SK-N-MC (cell line): ENCODE measurements at regions not wholly inside any gene's neighbourhood (a gene's known extent, or its start where the extent isn't known, plus 50 kb on each side); places are given as distances from the start of the nearest gene placed in this dataset.

Experiments used
- DNase-seq: peaks from one replicate; pipeline ENCODE4 v3.0.0-alpha.2; 2011; ENCODE audit warnings: low read depth, low spot score
- H3K27ac ChIP-seq: fragments of 200-600 bp; sonication (generic); 2 replicates; pipeline ENCODE4 v1.5.1; 2016; ENCODE audit warnings: mixed run types
- H3K36me3 ChIP-seq: fragments of 200-600 bp; sonication (generic); 2 replicates; pipeline ENCODE4 v1.6.1; 2017; ENCODE audit warnings: antibody characterized with exemption, low read length, mixed read lengths; ENCODE audit not compliant: insufficient read depth
- H3K4me3 ChIP-seq: fragments of 200-600 bp; sonication (generic); 2 replicates; pipeline ENCODE4 v1.5.1; 2016
- H3K9ac ChIP-seq: fragments of 200-600 bp; sonication (generic); 2 replicates; pipeline ENCODE4 v1.8.0; 2017; ENCODE audit warnings: mixed run types, mixed read lengths; ENCODE audit not compliant: insufficient read length
- H3K9me3 ChIP-seq: fragments of 200-600 bp; sonication (generic); 2 replicates; pipeline ENCODE4 v1.6.1; 2017; ENCODE audit warnings: low read depth, mild to moderate bottlenecking, antibody characterized with exemption, low read length, moderate library complexity, mixed read lengths
- EZH2 ChIP-seq: fragments of 200-600 bp; sonication (generic); IDR thresholded peaks from one replicate; pipeline ENCODE4 v1.6.1; 2017; ENCODE audit warnings: antibody characterized with exemption
- FOXP2 ChIP-seq: optimal IDR thresholded peaks from 2 replicates; pipeline ENCODE3; 2011; ENCODE audit warnings: mild to moderate bottlenecking, moderate library complexity; ENCODE audit not compliant: insufficient read depth; ENCODE audit errors: extremely low read length, control extremely low read depth
- POLR2AphosphoS5 ChIP-seq: IDR thresholded peaks from 2 replicates; pipeline ENCODE4 v1.6.1; 2012; ENCODE audit warnings: mild to moderate bottlenecking, low read depth, low read length, borderline replicate concordance

GRCh38 chr21:34192646-34193285 is 119.4 kb downstream of the MRPS6 start:
- no peaks in the 10 kb centered on the region for H3K9me3 ChIP-seq
- no peak for DNase-seq
- no peak overlapping the region for H3K4me3 ChIP-seq
- no peak overlapping the region for H3K27ac ChIP-seq
- TF ChIP-seq FOXP2 = no peak
- no peak for TF ChIP-seq POLR2AphosphoS5
- TF ChIP-seq EZH2 = no peak
- H3K9ac ChIP-seq = no peak overlapping the region
- no peaks in the 10 kb centered on the region for H3K36me3 ChIP-seq

DNA sequence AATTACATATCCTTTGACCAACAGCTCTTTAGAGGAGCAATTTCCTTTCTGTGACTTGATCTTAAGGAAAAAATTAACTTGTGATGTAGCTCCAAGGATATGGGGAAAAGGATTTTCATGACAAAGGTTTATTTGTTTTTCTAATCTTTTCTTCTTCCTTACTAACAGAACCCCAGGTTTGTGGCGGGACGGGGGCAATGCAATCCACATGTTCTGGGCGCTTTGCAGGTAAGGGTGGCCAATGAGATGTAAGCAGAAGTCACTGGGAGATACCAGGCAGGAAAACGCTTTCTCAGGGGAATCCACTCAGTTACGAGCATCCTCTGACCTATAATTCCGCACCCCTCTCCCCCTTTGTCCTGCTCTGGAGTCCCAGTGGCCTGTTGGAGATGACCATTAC is 122.0 kb downstream of the MRPS6 start:
- Histone ChIP-seq H3K36me3 (no peaks in the 10 kb centered on the region), H3K4me3 (no peak overlapping the region), H3K9me3 (no peaks in the 10 kb centered on the region), H3K27ac (no peak overlapping the region), H3K9ac (no peak overlapping the region)
- DNase-seq = no peak
- TF ChIP-seq FOXP2 = no peak
- TF ChIP-seq POLR2AphosphoS5 = no peak
- TF ChIP-seq EZH2 = no peak

DNA sequence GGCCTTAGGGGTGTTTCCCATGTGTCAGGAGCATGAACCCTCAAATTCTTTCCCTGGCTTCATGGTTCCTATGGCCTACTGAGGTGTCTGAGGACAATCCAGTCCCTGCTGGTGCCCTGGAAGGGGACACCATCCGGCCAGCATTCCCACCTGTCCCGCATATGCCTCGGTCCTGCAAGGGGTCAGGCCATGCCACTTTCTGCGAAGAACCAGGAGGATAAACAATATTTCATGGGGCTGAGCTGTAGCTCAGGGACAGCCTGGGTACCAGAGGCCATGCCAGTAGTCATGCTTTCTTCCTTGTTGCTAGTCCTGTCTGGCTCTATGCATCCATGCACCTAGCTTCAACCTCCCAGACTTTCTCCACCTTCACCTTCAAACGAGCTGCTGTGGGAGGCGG is 123.6 kb downstream of the MRPS6 start:
- DNase-seq = no peak
- H3K9ac ChIP-seq = no peak overlapping the region
- H3K36me3 ChIP-seq = no peaks in the 10 kb centered on the region
- no peak overlapping the region for H3K4me3 ChIP-seq
- TF ChIP-seq FOXP2 = no peak
- no peak for TF ChIP-seq EZH2
- no peak for TF ChIP-seq POLR2AphosphoS5
- H3K27ac ChIP-seq = no peak overlapping the region
- no peaks in the 10 kb centered on the region for H3K9me3 ChIP-seq

DNA sequence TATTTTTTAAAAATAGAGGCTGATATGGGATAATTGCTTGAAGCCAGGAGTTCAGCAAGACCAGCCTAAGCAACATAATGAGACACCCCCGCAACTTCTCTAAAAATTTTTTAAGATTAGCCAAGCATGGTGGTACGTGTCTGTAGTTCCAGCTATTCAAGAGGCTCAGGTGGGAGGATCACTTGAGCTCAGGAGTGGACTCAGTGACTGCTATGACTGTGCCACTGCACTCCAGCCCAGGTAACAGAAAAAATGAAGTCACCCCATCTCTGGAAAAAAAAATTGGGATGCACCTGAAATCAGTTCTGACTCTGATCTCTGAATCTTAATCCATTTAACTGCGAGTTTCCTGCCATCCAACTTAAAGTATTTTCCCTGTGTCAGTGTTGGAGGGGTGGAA is 124.2 kb downstream of the MRPS6 start:
- Histone ChIP-seq H3K27ac (no peak overlapping the region), H3K9ac (no peak overlapping the region), H3K9me3 (no peaks in the 10 kb centered on the region), H3K4me3 (no peak overlapping the region), H3K36me3 (no peaks in the 10 kb centered on the region)
- no peak for DNase-seq
- TF ChIP-seq FOXP2 (no peak), POLR2AphosphoS5 (no peak), EZH2 (no peak)

GRCh38 chr21:34198231-34199120 is 125.1 kb downstream of the MRPS6 start:
- no peak overlapping the region for H3K27ac ChIP-seq
- no peak overlapping the region for H3K4me3 ChIP-seq
- TF ChIP-seq POLR2AphosphoS5 = no peak
- TF ChIP-seq FOXP2 = no peak
- no peak for TF ChIP-seq EZH2
- H3K9me3 ChIP-seq = no peaks in the 10 kb centered on the region
- H3K36me3 ChIP-seq = no peaks in the 10 kb centered on the region
- no peak overlapping the region for H3K9ac ChIP-seq
- no peak for DNase-seq

- Histone ChIP-seq H3K4me3 (no peak overlapping the region), H3K9ac (no peak overlapping the region), H3K9me3 (no peaks in the 10 kb centered on the region), H3K36me3 (no peaks in the 10 kb centered on the region), H3K27ac (no peak overlapping the region)
- DNase-seq = no peak
- TF ChIP-seq POLR2AphosphoS5 (no peak), FOXP2 (no peak), EZH2 (no peak)
These were observed 125.9 kb downstream of the MRPS6 start for GRCh38 chr21:34199121-34199910.

GRCh38 chr21:34200288-34200905 is 127.0 kb downstream of the MRPS6 start:
- TF ChIP-seq EZH2 = no peak
- no peak for TF ChIP-seq FOXP2
- no peak for TF ChIP-seq POLR2AphosphoS5

More at GRCh38 chr21:34200288-34200905, 127.0 kb downstream of the MRPS6 start:
- Histone ChIP-seq H3K36me3 (no peaks in the 10 kb centered on the region), H3K27ac (no peak overlapping the region), H3K9ac (no peak overlapping the region), H3K9me3 (no peaks in the 10 kb centered on the region), H3K4me3 (no peak overlapping the region)
- DNase-seq = no peak
